ENCODE measurements at regions not wholly inside any gene's neighbourhood (a gene's known extent, or its start where the extent isn't known, plus 50 kb on each side); places are given as distances from the start of the nearest gene placed in this dataset.
"Not testable (repeated sequence)": the region's sequence is repeated elsewhere in the genome, so short reads cannot be mapped to it uniquely, and the experiment has no call there.

DNA sequence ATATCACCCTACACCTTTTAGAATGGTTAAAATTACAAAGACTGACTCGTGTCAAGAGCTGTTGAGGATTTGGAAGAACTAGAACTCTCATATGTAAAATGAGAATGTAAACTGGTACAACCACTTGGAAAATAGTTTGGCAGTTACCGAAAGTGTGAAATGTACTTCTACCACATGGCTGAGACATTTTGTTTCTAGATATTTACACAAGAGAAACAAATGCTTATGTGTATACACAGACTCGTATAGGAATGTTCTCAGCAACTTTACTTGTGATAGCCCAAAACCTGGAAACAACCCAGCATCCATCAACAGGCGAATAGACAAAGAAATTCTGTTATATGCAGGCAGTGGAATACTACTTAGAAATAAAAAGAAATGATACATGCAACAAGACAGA lies 103.0 kb downstream of the BRMS1L start:
- H3K36me3 Mint-ChIP-seq, result no peaks in the 10 kb centered on the region
- CTCF ChIA-PET, result no interaction called here
- no peaks in the 10 kb centered on the region for H3K27me3 Mint-ChIP-seq
- no peaks in the 10 kb centered on the region for H3K9me3 Mint-ChIP-seq
- no peak overlapping the region for H3K27ac Mint-ChIP-seq
- POLR2A ChIA-PET, result no interaction called here
- H3K4me3 Mint-ChIP-seq, result no peak overlapping the region
- no peak for DNase-seq
- H3K4me1 Mint-ChIP-seq (ENCODE audit: low read depth), result peaks cover 13% of the 10 kb centered on the region
- intact Hi-C loops (cut with micrococcal nuclease), result no loop called here

DNA sequence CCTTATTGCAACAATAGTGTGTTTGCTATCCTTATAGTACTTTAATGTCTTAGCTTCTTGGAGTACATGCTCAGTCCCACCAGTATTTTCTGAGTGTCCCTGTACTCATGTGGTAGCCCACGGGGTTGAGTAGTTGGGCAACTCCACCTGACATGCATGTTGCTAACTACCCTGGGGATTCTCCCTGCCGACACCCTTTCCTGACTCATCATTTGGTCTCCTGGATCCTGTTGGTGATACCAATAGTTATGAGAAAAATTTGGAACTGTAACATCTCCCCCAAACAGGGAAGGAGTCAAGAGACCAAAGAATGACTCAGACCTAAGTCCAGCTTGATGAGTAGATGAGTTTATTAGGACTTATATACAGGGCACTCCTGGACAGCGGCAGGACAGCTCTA lies 101.6 kb downstream of the BRMS1L start:
- CTCF ChIA-PET, result interaction anchor here (1.1 kb wide), 1 partner anchor 141 kb away, joined by 3 read pairs; no protein-coding TSS in a partner anchor
- no peak overlapping the region for H3K27ac Mint-ChIP-seq
- POLR2A ChIA-PET, result no interaction called here
- intact Hi-C loops (cut with micrococcal nuclease), result no loop called here
- H3K4me1 Mint-ChIP-seq (ENCODE audit: low read depth), result peaks cover 8% of the 10 kb centered on the region
- H3K36me3 Mint-ChIP-seq, result no peaks in the 10 kb centered on the region
- H3K9me3 Mint-ChIP-seq, result no peaks in the 10 kb centered on the region
- H3K27me3 Mint-ChIP-seq, result no peaks in the 10 kb centered on the region
- DNase-seq, result no peak
- no peak overlapping the region for H3K4me3 Mint-ChIP-seq

DNA sequence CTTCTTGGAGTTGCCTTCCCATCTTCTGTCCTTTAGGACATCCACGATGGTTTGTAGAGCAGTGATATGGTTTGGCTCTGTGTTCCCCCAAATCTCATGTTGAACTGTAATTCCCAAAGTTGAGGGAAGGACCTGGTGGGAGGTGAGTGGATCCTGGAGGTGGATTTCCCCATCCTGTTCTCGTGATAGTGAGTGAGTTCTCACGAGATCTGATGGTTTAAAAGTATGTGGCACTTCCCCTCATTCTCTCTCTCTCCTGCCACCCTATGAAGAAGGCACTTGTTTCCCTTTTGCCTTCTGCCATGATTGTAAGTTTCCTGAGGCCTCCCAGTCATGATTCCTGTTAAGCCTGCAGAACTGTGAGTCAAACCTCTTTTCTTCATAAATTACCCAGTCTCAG lies 99.2 kb downstream of the BRMS1L start:
- no peaks in the 10 kb centered on the region for H3K4me1 Mint-ChIP-seq (ENCODE audit: low read depth)
- ChIA-PET POLR2A (no interaction called here), CTCF (no interaction called here)
- no peak overlapping the region for H3K27ac Mint-ChIP-seq
- no peak for DNase-seq
- intact Hi-C loops (cut with micrococcal nuclease), result no loop called here
- H3K27me3 Mint-ChIP-seq, result peaks cover 2% of the 10 kb centered on the region
- H3K36me3 Mint-ChIP-seq, result peaks cover 2% of the 10 kb centered on the region
- H3K4me3 Mint-ChIP-seq, result no peak overlapping the region
- peaks cover 2% of the 10 kb centered on the region for H3K9me3 Mint-ChIP-seq

DNA sequence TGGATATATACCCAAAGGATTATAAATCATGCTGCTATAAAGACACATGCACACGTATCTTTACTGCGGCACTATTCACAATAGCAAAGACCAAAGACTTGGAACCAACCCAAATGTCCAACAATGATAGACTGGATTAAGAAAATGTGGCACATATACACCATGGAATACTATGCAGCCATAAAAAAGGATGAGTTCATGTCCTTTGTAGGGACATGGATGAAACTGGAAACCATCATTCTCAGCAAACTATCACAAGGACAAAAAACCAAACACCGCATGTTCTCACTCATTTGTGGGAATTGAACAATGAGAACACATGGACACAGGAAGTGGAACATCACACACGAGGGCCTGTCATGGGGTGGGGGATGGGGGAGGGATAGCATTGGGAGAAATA lies 96.5 kb downstream of the BRMS1L start:
- H3K36me3 Mint-ChIP-seq; CTCF ChIA-PET; H3K27ac Mint-ChIP-seq; intact Hi-C loops (cut with micrococcal nuclease); POLR2A ChIA-PET; DNase-seq; H3K4me3 Mint-ChIP-seq; H3K27me3 Mint-ChIP-seq; H3K4me1 Mint-ChIP-seq (ENCODE audit: low read depth): not testable (repeated sequence)
- H3K9me3 Mint-ChIP-seq, result peaks cover 11% of the 10 kb centered on the region

DNA sequence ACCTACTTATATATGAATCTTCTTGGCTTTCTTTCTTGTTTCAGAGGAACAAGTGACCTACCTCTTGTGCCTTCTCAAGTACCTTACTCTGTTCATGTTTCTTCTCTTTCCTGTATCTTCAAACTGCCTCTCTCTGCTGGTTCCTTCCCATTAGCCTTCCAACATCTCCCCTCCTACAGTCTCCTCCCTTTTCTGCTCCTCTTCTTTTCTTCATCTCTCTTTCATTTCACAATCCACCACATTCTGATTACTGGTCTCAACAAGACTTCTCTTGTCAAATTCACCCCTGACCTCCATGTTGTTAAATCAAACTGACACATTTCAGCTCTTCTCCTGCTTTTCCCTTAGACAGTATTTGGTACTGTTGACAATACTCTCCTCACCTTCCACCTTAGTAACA lies 95.6 kb downstream of the BRMS1L start:
- no peak for DNase-seq
- CTCF ChIA-PET, result no interaction called here
- intact Hi-C loops (cut with micrococcal nuclease), result no loop called here
- H3K36me3 Mint-ChIP-seq, result peaks cover 5% of the 10 kb centered on the region
- peaks cover 6% of the 10 kb centered on the region for H3K27me3 Mint-ChIP-seq
- H3K9me3 Mint-ChIP-seq, result peaks cover 14% of the 10 kb centered on the region
- POLR2A ChIA-PET, result no interaction called here
- no peak overlapping the region for H3K4me3 Mint-ChIP-seq
- no peak overlapping the region for H3K27ac Mint-ChIP-seq
- no peaks in the 10 kb centered on the region for H3K4me1 Mint-ChIP-seq (ENCODE audit: low read depth)

All from activated CD4-positive, alpha-beta memory T cell treated with anti-CD3 and anti-CD28 coated beads for 36 hours (primary cell).